ENCODE measurements at regions not wholly inside any gene's neighbourhood (a gene's known extent, or its start where the extent isn't known, plus 50 kb on each side); places are given as distances from the start of the nearest gene placed in this dataset.
"Not testable (repeated sequence)": the region's sequence is repeated elsewhere in the genome, so short reads cannot be mapped to it uniquely, and the experiment has no call there.

DNA sequence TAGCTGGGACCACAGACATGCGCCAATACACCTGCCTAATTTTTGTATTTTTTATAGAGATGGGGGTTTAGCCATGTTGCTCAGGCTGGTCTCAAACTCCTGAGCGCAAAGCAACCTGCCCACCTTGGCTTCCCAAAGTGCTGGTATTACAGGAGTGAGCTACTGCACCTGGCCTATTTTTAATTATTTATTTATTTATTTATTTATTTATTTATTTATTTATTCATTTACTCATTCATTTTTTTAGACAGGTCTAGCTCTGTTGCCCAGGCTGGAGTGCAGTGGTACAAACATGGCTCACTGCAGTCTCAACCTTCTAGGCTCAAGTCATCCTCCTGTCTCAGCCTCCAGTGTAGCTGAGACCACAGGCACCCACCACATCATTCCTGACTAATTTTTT, 434.3 kb downstream of the DOK5 start:
- WGBS, 2 experiments (ENCODE audit: insufficient coverage in 1 of 2, insufficient read length in 1 of 2), result 87% methylated on average over 2 of the region's 2 CpGs; no CpG with 5 or more reads in 1 of the 2 experiments
- no peaks in the 10 kb centered on the region for H3K4me1 Mint-ChIP-seq
- no peaks in the 10 kb centered on the region for H3K36me3 Mint-ChIP-seq (ENCODE audit: low read depth)
- no peak overlapping the region for H3K9ac ChIP-seq (ENCODE audit: extremely low read depth, low read length, poor library complexity, severe bottlenecking)
- H3K36me3 ChIP-seq (ENCODE audit: control insufficient read depth, insufficient read depth, low read length), result no peaks in the 10 kb centered on the region
- no peak overlapping the region for H3K27ac Mint-ChIP-seq
- DNase-seq, result no peak
- H3K4me3 ChIP-seq (ENCODE audit: low read length), result no peak overlapping the region
- no peak overlapping the region for H3K27ac ChIP-seq (ENCODE audit: low read depth, low read length)
- H3K4me3 Mint-ChIP-seq, result no peak overlapping the region
- no peaks in the 10 kb centered on the region for H3K4me1 ChIP-seq (ENCODE audit: control insufficient read depth, insufficient read depth, low read length)
- H3K9me3 ChIP-seq (ENCODE audit: control insufficient read depth, low read length), result peaks cover 19% of the 10 kb centered on the region
- no peaks in the 10 kb centered on the region for H3K27me3 ChIP-seq (ENCODE audit: control insufficient read depth, insufficient read depth, low read length, poor library complexity, severe bottlenecking)
- no peaks in the 10 kb centered on the region for H3K27me3 Mint-ChIP-seq (ENCODE audit: insufficient read depth)
- TF ChIP-seq, protein P1, sequence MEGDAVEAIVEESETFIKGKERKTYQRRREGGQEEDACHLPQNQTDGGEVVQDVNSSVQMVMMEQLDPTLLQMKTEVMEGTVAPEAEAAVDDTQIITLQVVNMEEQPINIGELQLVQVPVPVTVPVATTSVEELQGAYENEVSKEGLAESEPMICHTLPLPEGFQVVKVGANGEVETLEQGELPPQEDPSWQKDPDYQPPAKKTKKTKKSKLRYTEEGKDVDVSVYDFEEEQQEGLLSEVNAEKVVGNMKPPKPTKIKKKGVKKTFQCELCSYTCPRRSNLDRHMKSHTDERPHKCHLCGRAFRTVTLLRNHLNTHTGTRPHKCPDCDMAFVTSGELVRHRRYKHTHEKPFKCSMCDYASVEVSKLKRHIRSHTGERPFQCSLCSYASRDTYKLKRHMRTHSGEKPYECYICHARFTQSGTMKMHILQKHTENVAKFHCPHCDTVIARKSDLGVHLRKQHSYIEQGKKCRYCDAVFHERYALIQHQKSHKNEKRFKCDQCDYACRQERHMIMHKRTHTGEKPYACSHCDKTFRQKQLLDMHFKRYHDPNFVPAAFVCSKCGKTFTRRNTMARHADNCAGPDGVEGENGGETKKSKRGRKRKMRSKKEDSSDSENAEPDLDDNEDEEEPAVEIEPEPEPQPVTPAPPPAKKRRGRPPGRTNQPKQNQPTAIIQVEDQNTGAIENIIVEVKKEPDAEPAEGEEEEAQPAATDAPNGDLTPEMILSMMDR (conservative IDR thresholded peaks at IDR 0.05), result no peak
- H3K9me3 Mint-ChIP-seq, result peaks cover 10% of the 10 kb centered on the region

DNA sequence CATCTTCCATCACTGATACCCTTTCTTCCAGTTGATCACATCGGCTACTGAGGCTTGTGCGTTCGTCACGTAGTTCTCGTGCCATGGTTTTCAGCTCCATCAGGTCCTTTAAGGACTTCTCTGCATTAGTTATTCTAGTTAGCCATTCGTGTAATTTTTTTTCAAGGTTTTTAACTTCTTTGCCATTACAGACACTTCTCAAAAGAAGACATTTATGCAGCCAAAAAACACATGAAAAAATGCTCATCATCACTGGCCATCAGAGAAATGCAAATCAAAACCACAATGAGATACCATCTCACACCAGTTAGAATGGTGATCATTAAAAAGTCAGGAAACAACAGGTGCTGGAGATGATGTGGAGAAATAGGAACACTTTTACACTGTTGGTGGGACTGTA, 430.7 kb downstream of the DOK5 start:
- not testable (repeated sequence) for H3K4me1 ChIP-seq (ENCODE audit: control insufficient read depth, insufficient read depth, low read length); H3K36me3 Mint-ChIP-seq (ENCODE audit: low read depth); H3K27ac Mint-ChIP-seq; H3K27me3 ChIP-seq (ENCODE audit: control insufficient read depth, insufficient read depth, low read length, poor library complexity, severe bottlenecking); H3K4me3 ChIP-seq (ENCODE audit: low read length); H3K27me3 Mint-ChIP-seq (ENCODE audit: insufficient read depth); H3K27ac ChIP-seq (ENCODE audit: low read depth, low read length); H3K4me1 Mint-ChIP-seq; H3K9ac ChIP-seq (ENCODE audit: extremely low read depth, low read length, poor library complexity, severe bottlenecking); DNase-seq; H3K36me3 ChIP-seq (ENCODE audit: control insufficient read depth, insufficient read depth, low read length); H3K4me3 Mint-ChIP-seq
- peaks cover 19% of the 10 kb centered on the region for H3K9me3 ChIP-seq (ENCODE audit: control insufficient read depth, low read length)
- 60% methylated on average over 1 of the region's 6 CpGs; no CpG with 5 or more reads in 1 of the 2 experiments for WGBS, 2 experiments (ENCODE audit: insufficient coverage in 1 of 2, insufficient read length in 1 of 2)
- peaks cover 17% of the 10 kb centered on the region for H3K9me3 Mint-ChIP-seq

DNA sequence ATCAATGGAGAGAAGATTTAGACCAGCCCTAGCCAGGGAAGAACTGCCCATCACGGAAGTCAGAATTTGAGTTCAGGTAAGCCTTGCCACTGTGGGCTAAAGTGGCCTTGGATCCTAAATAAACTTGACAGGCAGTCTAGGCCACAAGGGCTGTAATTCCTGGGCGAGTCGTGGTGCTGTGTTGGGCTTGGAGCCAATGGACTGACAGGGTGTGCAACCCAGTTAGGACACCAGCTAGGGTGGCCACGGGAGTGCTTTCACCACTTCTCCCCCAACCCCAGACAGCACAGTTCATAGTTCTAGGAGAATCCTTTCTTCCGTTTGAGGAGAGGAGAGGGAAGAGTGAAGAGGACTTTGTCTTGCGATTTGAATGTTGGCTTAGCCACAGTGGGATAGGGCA, 422.4 kb downstream of the DOK5 start:
- H3K27me3 Mint-ChIP-seq (ENCODE audit: insufficient read depth), result no peaks in the 10 kb centered on the region
- H3K4me3 Mint-ChIP-seq, result no peak overlapping the region
- no peaks in the 10 kb centered on the region for H3K36me3 Mint-ChIP-seq (ENCODE audit: low read depth)
- no peak for DNase-seq
- WGBS, 2 experiments (ENCODE audit: insufficient coverage in 1 of 2, insufficient read length in 1 of 2), result 87 to 90% methylated on average over 1 to 5 of the region's 6 CpGs
- no peaks in the 10 kb centered on the region for H3K4me1 Mint-ChIP-seq
- H3K4me3 ChIP-seq (ENCODE audit: low read length), result no peak overlapping the region
- no peak overlapping the region for H3K9ac ChIP-seq (ENCODE audit: extremely low read depth, low read length, poor library complexity, severe bottlenecking)
- no peaks in the 10 kb centered on the region for H3K36me3 ChIP-seq (ENCODE audit: control insufficient read depth, insufficient read depth, low read length)
- H3K4me1 ChIP-seq (ENCODE audit: control insufficient read depth, insufficient read depth, low read length), result no peaks in the 10 kb centered on the region
- no peak overlapping the region for H3K27ac Mint-ChIP-seq
- H3K27me3 ChIP-seq (ENCODE audit: control insufficient read depth, insufficient read depth, low read length, poor library complexity, severe bottlenecking), result no peaks in the 10 kb centered on the region
- H3K27ac ChIP-seq (ENCODE audit: low read depth, low read length), result no peak overlapping the region
- H3K9me3 Mint-ChIP-seq, result peaks cover 4% of the 10 kb centered on the region
- TF ChIP-seq, protein P1 (conservative IDR thresholded peaks at IDR 0.05), result no peak
- H3K9me3 ChIP-seq (ENCODE audit: control insufficient read depth, low read length), result peaks cover 31% of the 10 kb centered on the region

DNA sequence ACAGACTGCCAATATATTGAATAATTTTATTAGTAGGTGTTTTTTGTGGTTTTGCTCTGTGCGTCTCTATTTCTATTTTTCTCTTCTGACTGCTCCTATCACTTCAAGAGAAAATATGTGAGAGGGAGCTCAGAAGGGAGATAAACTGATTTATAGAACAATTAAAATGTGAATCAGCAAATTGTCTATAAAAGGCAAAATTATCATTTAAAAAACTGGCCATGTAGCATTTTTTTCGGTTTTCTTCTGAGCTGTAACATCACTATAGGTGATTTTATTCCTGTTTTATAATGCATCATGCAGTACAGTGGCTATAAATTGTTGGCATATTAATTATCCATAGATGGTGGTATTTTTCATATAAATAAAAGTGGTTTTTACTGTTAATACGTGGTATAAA, 416.5 kb downstream of the DOK5 start:
- no peak overlapping the region for H3K9ac ChIP-seq (ENCODE audit: extremely low read depth, low read length, poor library complexity, severe bottlenecking)
- TF ChIP-seq, protein P1 (conservative IDR thresholded peaks at IDR 0.05), result no peak
- Mint-ChIP-seq H3K27me3 (ENCODE audit: insufficient read depth) (peaks cover 7% of the 10 kb centered on the region), H3K4me1 (no peaks in the 10 kb centered on the region), H3K4me3 (no peak overlapping the region), H3K9me3 (no peaks in the 10 kb centered on the region), H3K36me3 (ENCODE audit: low read depth) (no peaks in the 10 kb centered on the region), H3K27ac (no peak overlapping the region)
- no peaks in the 10 kb centered on the region for H3K36me3 ChIP-seq (ENCODE audit: control insufficient read depth, insufficient read depth, low read length)
- no peak overlapping the region for H3K27ac ChIP-seq (ENCODE audit: low read depth, low read length)
- H3K4me3 ChIP-seq (ENCODE audit: low read length), result no peak overlapping the region
- no peaks in the 10 kb centered on the region for H3K4me1 ChIP-seq (ENCODE audit: control insufficient read depth, insufficient read depth, low read length)
- no peaks in the 10 kb centered on the region for H3K27me3 ChIP-seq (ENCODE audit: control insufficient read depth, insufficient read depth, low read length, poor library complexity, severe bottlenecking)
- 71 to 78% methylated on average over 1 to 2 of the region's 3 CpGs for WGBS, 2 experiments (ENCODE audit: insufficient coverage in 1 of 2, insufficient read length in 1 of 2)
- peaks cover 17% of the 10 kb centered on the region for H3K9me3 ChIP-seq (ENCODE audit: control insufficient read depth, low read length)
- DNase-seq, result no peak

Measured in endodermal cell (in vitro differentiated cells).